ENCODE measurements at regions not wholly inside any gene's neighbourhood (a gene's known extent, or its start where the extent isn't known, plus 50 kb on each side); places are given as distances from the start of the nearest gene placed in this dataset.

DNA sequence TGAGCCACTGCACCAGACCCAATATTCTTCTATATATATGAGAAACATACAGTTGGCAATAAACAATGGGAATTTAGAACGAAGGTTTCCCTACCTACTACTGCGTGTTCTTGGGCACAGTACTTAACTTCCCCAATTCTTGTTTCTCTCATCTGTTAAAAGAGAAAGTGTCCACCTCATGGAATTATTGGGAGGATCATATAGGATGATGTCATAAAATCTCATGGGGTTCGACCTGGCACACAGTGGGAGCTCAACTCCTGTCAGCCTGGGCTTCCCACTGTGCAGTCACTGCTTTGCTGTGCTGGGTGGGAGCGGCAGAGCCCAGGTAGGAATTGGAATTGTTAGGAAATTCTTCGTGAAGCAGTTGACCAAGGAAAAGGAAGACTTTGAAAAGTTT is 203.3 kb downstream of the SH3BP4 start:
- TF ChIP-seq, protein P1, sequence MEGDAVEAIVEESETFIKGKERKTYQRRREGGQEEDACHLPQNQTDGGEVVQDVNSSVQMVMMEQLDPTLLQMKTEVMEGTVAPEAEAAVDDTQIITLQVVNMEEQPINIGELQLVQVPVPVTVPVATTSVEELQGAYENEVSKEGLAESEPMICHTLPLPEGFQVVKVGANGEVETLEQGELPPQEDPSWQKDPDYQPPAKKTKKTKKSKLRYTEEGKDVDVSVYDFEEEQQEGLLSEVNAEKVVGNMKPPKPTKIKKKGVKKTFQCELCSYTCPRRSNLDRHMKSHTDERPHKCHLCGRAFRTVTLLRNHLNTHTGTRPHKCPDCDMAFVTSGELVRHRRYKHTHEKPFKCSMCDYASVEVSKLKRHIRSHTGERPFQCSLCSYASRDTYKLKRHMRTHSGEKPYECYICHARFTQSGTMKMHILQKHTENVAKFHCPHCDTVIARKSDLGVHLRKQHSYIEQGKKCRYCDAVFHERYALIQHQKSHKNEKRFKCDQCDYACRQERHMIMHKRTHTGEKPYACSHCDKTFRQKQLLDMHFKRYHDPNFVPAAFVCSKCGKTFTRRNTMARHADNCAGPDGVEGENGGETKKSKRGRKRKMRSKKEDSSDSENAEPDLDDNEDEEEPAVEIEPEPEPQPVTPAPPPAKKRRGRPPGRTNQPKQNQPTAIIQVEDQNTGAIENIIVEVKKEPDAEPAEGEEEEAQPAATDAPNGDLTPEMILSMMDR (IDR thresholded peaks at IDR 0.05; ENCODE audit: insufficient read depth, low read length) = no peak
- no peak for TF ChIP-seq GABPA (IDR thresholded peaks at IDR 0.05; ENCODE audit: low read depth)
- TF ChIP-seq, protein P2, sequence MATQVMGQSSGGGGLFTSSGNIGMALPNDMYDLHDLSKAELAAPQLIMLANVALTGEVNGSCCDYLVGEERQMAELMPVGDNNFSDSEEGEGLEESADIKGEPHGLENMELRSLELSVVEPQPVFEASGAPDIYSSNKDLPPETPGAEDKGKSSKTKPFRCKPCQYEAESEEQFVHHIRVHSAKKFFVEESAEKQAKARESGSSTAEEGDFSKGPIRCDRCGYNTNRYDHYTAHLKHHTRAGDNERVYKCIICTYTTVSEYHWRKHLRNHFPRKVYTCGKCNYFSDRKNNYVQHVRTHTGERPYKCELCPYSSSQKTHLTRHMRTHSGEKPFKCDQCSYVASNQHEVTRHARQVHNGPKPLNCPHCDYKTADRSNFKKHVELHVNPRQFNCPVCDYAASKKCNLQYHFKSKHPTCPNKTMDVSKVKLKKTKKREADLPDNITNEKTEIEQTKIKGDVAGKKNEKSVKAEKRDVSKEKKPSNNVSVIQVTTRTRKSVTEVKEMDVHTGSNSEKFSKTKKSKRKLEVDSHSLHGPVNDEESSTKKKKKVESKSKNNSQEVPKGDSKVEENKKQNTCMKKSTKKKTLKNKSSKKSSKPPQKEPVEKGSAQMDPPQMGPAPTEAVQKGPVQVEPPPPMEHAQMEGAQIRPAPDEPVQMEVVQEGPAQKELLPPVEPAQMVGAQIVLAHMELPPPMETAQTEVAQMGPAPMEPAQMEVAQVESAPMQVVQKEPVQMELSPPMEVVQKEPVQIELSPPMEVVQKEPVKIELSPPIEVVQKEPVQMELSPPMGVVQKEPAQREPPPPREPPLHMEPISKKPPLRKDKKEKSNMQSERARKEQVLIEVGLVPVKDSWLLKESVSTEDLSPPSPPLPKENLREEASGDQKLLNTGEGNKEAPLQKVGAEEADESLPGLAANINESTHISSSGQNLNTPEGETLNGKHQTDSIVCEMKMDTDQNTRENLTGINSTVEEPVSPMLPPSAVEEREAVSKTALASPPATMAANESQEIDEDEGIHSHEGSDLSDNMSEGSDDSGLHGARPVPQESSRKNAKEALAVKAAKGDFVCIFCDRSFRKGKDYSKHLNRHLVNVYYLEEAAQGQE (IDR thresholded peaks at IDR 0.05; ENCODE audit: insufficient replicate concordance, low read depth) = no peak
